Kidney (tissue), 13 donors: ENCODE measurements at regions not wholly inside any gene's neighbourhood (a gene's known extent, or its start where the extent isn't known, plus 50 kb on each side); places are given as distances from the start of the nearest gene placed in this dataset.

Experiments
- DNase-seq, 5 donors: peaks; one replicate each; pipeline ENCODE4 v3.0.0-alpha.2; 2013 to 2020
- FAIRE-seq: peaks from 2 replicates; lab custom pipeline; 2012; peaks lifted over from hg19 to GRCh38; lab: Jason Lieb, UNC
- H3K27ac ChIP-seq, 2 donors: one replicate each; pipeline ENCODE4 v1.7.0; 2013; ENCODE audit warnings: low read depth in 2 of 2, low read length in 2 of 2, inconsistent platforms in 1 of 2
- H3K27me3 ChIP-seq: one replicate; pipeline ENCODE4 v1.7.1; 2013; ENCODE audit warnings: low read length, inconsistent platforms; ENCODE audit not compliant: control insufficient read depth, insufficient read depth
- H3K36me3 ChIP-seq, 3 donors: one replicate each; pipeline versions ENCODE4 v1.7.0 to v1.7.1; 2013; ENCODE audit warnings: low read length in 3 of 3, control low read depth in 1 of 3, inconsistent platforms in 1 of 3; ENCODE audit not compliant: insufficient read depth in 3 of 3, control insufficient read depth in 2 of 3
- H3K4me1 ChIP-seq, 3 donors: one replicate each; pipeline versions ENCODE4 v1.7.0 to v1.7.1; 2013; ENCODE audit warnings: low read length in 3 of 3, inconsistent platforms in 1 of 3, low read depth in 1 of 3; ENCODE audit not compliant: control insufficient read depth in 2 of 3, insufficient read depth in 2 of 3
- H3K4me3 ChIP-seq, 3 donors: one replicate each; pipeline versions ENCODE4 v1.7.0 to v1.8.1; 2013; ENCODE audit warnings: low read length in 3 of 3, control low read depth in 1 of 3, inconsistent platforms in 1 of 3
- H3K9ac ChIP-seq, 3 donors: one replicate each; pipeline versions ENCODE4 v1.7.0 to v1.7.1; 2013; ENCODE audit warnings: low read length in 3 of 3, control low read depth in 1 of 3, inconsistent platforms in 1 of 3
- H3K9me3 ChIP-seq, 3 donors: one replicate each; pipeline versions ENCODE4 v1.7.0 to v1.7.1; 2013; ENCODE audit warnings: low read length in 3 of 3, control low read depth in 1 of 3, inconsistent platforms in 1 of 3; ENCODE audit not compliant: control insufficient read depth in 2 of 3, insufficient read depth in 1 of 3
- CTCF ChIP-seq: IDR thresholded peaks from 3 replicates; pipeline ENCODE4 v1.5.1; 2012; ENCODE audit warnings: mild to moderate bottlenecking, moderate library complexity, borderline replicate concordance; ENCODE audit not compliant: insufficient read depth; ENCODE audit errors: extremely low read depth
- intact Hi-C: fragments of 100-400 bp; cut with DNase I; formaldehyde crosslinking; loops from one replicate; pipeline ENCODE4 v1.11.1; 2022
- donor health status: control.
- donor health status: control.
- donor health status: control.
- donor health status: control.
- donor health status: control.
- donor health status: DM: yes; HTN: yes; CAD: no.
- donor health status: Normal renal cell carcinoma (clear cell type).

DNA sequence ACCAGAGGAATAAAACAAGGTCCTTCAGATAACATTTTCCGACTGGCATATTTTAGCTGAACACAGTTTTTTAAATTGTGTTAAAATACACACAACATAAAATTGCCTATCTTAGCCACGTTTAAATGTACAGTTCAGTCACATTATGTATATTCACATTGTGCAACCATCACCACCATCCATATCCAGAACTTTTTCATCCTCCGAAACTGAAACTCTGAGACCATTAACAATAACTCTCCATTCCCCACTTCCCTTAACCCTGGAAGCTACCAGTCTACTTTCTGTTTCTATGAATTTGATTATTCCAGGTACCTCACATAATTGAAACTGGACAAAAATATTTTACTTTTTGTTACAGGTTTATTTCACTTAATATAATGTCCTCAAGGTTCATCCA, 213.3 kb downstream of the ETS1 start:
- intact Hi-C loops = no loop called here
- H3K27ac ChIP-seq = no peak overlapping the region
- DNase-seq (no peak), FAIRE-seq (no peak)
- no peaks in the 10 kb centered on the region for H3K4me1 ChIP-seq
- no peak overlapping the region for H3K9ac ChIP-seq
- H3K27me3 ChIP-seq = no peaks in the 10 kb centered on the region
- no peaks in the 10 kb centered on the region for H3K9me3 ChIP-seq
- no peaks in the 10 kb centered on the region for H3K36me3 ChIP-seq
- no peak overlapping the region for H3K4me3 ChIP-seq
- TF ChIP-seq CTCF = no peak

DNA sequence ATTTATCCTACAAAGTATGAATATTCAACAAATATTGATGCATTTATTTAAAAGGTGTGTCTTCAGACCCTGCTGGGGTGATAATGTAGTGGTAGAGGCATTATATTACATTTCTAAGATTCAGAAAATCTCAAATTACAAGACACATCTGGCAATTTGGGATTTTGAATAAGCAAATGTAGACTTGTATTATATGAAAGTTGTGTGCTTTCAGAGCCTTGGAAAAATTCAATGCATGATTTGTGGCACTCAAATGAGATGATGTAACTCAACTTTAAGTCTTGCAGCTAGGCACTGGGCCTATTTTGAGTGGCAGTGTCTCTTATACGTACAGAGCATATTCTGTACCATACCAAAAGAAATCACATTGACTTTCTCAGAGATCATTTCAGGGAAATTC, 214.4 kb downstream of the ETS1 start:
- H3K9ac ChIP-seq = no peak overlapping the region
- no peaks in the 10 kb centered on the region for H3K9me3 ChIP-seq
- no peak for FAIRE-seq
- H3K27me3 ChIP-seq = no peaks in the 10 kb centered on the region
- no peaks in the 10 kb centered on the region for H3K4me1 ChIP-seq
- intact Hi-C loops = no loop called here
- no peaks in the 10 kb centered on the region for H3K36me3 ChIP-seq
- H3K4me3 ChIP-seq = no peak overlapping the region
- TF ChIP-seq CTCF = no peak
- DNase-seq = no peak
- no peak overlapping the region for H3K27ac ChIP-seq

- H3K4me1 ChIP-seq = no peaks in the 10 kb centered on the region
- H3K9ac ChIP-seq = no peak overlapping the region
- intact Hi-C loops = no loop called here
- H3K9me3 ChIP-seq = no peaks in the 10 kb centered on the region
- H3K36me3 ChIP-seq = no peaks in the 10 kb centered on the region
- H3K27ac ChIP-seq = no peak overlapping the region
- no peak overlapping the region for H3K4me3 ChIP-seq
- FAIRE-seq (no peak), DNase-seq (peak in 1 of 5 donors; percentile 21)
- H3K27me3 ChIP-seq = no peaks in the 10 kb centered on the region
- no peak for TF ChIP-seq CTCF
Measured at GRCh38 chr11:128367573-128367972, 219.8 kb downstream of the ETS1 start.

GRCh38 chr11:128365044-128365443, 222.3 kb downstream of the ETS1 start:
- Histone ChIP-seq H3K27me3 (no peaks in the 10 kb centered on the region), H3K4me3 (no peak overlapping the region), H3K9me3 (no peaks in the 10 kb centered on the region), H3K4me1 (no peaks in the 10 kb centered on the region), H3K27ac (no peak overlapping the region), H3K9ac (no peak overlapping the region), H3K36me3 (no peaks in the 10 kb centered on the region)
- no peak for TF ChIP-seq CTCF
- intact Hi-C loops = no loop called here
- peak in 2 of 5 donors; percentile 60 to 86 for DNase-seq
- no peak for FAIRE-seq
